Iris pigment epithelial cell (primary cell): ENCODE measurements at regions not wholly inside any gene's neighbourhood (a gene's known extent, or its start where the extent isn't known, plus 50 kb on each side); places are given as distances from the start of the nearest gene placed in this dataset.
A peak's percentile ranks its signal among the peaks of the same experiment; 100 is the strongest.
"Not testable (repeated sequence)": the region's sequence is repeated elsewhere in the genome, so short reads cannot be mapped to it uniquely, and the experiment has no call there.

Source experiments
- DNase-seq: peaks from one replicate; pipeline ENCODE4 v3.0.0-alpha.2; 2011; ENCODE audit warnings: low read depth

- DNase-seq, result no peak
These were observed 290.0 kb upstream of the PTCHD4 start for GRCh38 chr6:48401016-48401415.

DNA sequence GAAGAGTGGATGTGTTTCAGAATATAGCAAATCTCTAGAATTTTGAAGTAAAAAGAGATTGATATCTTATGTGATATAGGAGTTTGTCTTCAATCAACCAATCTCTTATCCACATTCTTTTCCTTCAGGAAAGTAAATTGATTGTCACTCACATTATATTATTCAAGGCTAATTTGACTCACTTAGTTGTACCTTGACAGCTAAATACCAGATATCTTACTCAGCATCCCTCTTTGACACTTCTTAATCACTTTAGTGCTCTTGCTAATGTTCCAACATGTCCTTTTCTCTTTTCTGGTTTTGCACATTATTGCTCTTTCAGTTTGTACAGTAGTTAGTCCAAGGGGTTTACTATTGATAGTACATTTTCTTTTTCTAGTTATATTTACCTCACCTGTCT, 286.9 kb upstream of the PTCHD4 start:
- DNase-seq, result no peak

DNA sequence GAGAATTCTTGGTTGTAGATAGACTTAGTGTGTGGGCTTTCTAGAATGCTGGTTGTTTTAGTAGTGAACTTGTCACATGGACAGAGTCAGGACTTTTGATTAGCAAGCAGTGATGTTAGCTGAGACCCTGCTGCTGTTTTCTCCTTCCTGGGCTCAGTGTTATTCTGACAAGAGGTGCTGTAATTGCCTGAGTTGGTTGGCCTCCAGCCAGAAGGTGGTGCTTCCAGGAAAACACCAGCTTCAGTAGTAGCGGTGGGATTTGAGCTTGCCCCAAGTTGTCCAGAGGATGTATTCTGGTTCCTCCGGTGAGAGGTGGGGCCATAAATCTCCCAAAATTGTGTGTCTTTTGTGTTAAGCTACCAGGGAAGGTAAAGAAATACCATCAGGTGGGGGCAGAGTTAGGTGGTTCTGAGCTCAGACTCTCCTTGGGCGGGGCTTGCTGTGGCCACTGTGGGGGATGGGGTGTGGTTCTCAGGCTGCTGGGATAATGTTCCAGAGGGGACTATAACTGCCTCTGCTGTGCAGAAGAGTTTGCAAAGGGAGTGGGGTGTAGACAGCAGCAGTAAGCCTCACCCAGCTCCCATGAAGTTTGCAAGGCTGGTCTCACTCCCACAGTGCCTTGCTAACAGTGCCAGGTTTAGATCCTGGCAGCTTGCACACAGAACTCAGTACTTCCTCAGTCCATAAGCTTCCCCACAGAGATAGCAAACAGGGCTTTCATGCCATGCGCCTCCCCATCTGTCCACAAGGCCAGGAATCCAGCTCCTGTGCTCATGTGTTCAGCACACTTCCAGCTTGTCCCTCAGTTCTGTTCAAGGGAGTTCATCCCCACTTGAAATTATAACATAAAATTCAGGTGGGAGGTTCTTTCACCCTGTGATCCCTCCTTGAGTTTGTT, 278.4 kb upstream of the PTCHD4 start:
- no peak for DNase-seq

DNA sequence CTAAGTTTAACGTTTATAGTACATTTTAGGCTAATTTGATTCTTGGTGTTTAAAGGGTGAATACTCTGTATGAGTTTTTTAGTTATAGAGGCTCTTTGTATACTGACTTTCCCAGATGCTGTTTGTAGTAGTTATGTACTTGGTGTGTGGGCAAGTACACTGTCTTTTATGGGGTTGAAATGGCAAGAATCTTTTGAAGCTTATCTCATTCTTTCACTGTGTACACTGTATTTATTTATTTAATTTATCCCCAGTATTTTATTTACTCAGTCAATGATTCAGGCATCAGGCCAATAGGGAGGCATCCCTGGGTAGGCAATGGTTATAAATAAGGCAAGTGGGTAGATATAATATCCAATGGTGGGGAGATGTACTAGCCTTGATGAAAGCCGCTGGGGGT, 277.0 kb upstream of the PTCHD4 start:
- DNase-seq, result no peak

DNA sequence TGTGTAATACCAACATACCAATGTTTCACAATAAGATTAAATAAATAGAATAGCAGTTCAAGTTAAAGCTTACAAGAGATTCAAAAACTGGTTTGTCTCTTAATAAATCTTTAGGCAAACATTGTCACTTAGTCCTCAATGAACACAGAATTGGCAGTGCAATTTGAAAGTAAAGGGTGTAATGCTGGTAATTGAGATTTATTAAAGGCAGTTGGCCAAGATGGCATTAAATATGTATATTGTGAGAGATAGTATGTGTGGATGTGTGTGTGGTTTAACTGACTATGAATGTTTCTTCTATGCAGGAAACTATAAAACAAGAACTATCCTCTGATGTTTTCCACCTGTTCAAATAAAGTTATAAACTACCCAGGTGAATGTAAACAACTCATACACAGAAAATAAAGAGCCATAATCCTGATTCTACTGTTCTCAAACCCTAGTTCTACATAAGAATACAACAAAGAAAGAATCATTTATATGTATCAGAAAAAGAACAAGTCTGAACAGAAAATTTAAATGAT, 267.9 kb upstream of the PTCHD4 start:
- DNase-seq, result no peak

GRCh38 chr6:48377115-48377514, 266.1 kb upstream of the PTCHD4 start:
- DNase-seq, result no peak

DNA sequence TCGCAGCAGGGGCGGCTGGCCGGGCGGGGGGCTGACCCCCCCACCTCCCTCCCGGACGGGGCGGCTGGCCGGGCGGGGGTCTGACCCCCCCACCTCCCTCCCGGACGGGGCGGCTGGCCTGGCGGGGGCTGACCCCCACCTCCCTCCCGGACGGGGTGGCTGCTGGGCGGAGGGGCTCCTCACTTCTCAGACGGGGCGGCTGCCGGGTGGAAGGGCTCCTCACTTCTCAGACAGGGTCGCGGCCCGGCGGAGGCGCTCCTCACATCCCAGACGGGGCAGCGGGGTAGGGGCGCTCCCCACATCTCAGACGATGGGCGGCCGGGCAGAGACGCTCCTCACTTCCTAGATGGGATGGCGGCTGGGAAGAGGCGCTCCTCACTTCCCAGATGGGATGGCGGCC, 260.2 kb upstream of the PTCHD4 start:
- DNase-seq, result not testable (repeated sequence)

DNA sequence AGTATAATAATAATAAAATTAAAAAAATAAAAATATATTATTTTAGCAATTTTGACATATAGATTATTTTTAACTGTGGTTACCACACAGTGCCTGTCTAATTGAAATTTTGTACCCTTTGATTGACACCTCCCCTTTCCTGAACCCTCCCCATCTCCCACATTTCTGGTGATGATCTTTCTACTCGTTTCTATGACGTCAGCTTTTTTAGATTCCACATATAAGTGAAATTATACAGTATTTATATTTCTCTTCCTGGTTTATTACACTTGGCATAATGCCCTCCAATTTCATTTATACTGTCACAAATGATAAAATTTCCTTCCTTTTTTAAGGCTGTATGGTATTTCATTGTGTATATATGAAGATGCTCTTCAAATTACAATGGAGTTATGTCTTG, 258.1 kb upstream of the PTCHD4 start:
- no peak for DNase-seq

- peak; percentile 52 for DNase-seq
These were observed 214.7 kb upstream of the PTCHD4 start for GRCh38 chr6:48325701-48326100.

DNA sequence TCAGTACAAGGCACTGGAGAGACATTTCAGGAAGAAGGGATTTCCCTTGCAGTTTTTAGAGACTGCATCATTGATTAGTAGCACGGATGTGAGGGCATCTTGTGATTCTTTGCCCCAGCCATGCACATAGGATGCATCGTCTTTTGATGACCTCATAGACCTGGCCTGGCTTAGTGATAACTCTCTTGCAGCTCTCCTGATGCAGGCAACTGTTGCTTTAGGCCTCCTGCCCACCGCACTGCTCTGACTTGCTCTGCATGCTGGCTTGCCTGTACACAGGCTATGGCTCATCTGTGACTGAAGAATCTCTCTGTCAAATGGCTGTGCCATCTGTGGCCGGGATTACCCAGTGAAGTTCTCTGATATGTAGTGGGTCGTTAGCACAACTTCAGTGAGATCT, 207.7 kb upstream of the PTCHD4 start:
- peak; percentile 74 for DNase-seq

GRCh38 chr6:48315915-48316314, 204.9 kb upstream of the PTCHD4 start:
- DNase-seq, result no peak

- peak; percentile 3 for DNase-seq
These were observed 204.2 kb upstream of the PTCHD4 start for GRCh38 chr6:48315051-48315719.

- no peak for DNase-seq
These were observed 200.3 kb upstream of the PTCHD4 start for GRCh38 chr6:48311301-48311700.

DNA sequence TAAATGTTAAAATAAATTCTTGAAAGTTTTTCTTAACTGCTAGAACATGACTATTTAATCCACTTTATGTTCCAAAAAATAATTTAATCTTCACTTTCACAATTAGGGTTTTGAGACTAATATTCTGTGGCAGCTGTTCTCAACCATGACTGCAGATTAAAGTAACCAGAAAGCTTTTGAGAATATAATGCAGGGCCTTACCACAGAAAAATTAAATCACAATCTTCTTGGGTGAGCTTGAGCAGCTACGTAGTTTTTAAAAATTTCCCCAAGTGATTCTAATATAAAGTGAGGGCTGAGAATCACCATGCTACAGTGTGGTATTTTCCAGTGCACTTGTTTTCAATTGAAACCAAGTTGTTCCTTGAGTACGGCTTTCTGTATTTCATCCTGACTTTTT, 196.6 kb upstream of the PTCHD4 start:
- no peak for DNase-seq

- no peak for DNase-seq
These were observed 179.6 kb upstream of the PTCHD4 start for GRCh38 chr6:48290595-48290994.

GRCh38 chr6:48289841-48290240, 178.8 kb upstream of the PTCHD4 start:
- DNase-seq, result no peak

GRCh38 chr6:48281217-48281616, 170.2 kb upstream of the PTCHD4 start:
- no peak for DNase-seq

GRCh38 chr6:48280035-48280620, 169.1 kb upstream of the PTCHD4 start:
- DNase-seq, result no peak

DNA sequence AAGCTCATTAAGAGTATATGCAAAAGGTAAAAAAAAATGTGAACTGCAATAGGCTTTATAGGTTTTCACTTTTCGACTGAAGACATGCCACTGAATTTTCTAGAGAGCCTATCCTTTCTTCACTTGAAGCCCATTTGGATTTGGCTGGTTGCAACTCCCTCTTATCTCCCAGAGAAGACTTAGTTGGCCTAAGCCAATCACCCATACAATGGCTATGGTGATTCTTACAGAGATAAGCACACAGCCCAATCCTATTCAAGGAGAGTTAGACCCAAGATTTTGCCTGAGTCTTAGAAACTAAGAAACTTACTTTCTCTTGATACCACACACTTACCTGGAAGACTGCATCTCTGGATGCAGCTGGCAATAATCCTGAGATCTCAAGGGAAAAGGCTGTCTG, 167.3 kb upstream of the PTCHD4 start:
- no peak for DNase-seq

DNA sequence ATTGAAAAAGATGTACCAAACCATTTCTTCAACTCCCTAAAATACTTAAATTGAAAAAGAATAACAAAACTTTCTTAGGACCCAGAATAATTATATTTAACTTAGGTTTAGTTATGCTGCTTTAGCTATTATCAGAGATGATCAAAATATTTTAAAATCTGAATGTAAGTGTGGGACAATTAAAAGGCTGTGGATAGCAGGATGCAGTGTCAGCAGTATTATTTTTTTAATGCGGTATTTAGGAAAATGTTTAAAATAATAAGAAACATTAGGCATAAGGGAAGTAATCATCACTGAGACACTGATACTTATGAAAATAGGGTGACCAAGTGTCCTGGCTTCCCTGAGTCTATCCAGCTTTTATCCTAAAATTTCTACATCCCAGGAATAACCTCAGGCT, 161.5 kb upstream of the PTCHD4 start:
- no peak for DNase-seq

DNA sequence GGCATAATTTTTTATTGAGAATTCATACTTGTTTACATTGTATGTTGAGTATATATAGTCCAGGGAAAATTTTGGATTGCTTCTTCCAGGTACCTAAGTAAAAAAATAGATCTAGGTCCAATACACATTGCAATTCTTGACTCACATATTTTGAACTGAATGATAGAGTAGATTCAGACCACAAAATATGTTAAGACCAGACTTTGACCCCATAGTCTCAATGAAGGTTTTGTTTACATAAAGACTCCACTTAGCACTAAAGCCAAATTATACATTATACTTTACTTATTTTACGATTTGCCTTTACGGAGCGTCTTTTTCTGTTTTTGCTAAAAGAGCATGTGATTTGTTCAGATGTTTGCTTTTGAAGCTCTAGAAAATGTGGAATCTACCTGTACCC, 144.1 kb upstream of the PTCHD4 start:
- no peak for DNase-seq

GRCh38 chr6:48249071-48249470, 138.1 kb upstream of the PTCHD4 start:
- no peak for DNase-seq

GRCh38 chr6:48243071-48243470, 132.1 kb upstream of the PTCHD4 start:
- no peak for DNase-seq
